Smooth muscle cell (in vitro differentiated cells): ENCODE measurements at regions not wholly inside any gene's neighbourhood (a gene's known extent, or its start where the extent isn't known, plus 50 kb on each side); places are given as distances from the start of the nearest gene placed in this dataset.

Experiments
- DNase-seq: peaks from one replicate; lab custom pipeline; 2025; ENCODE audit not compliant: unreplicated experiment; lab: John Stamatoyannopoulos, UW
- H2AFZ ChIP-seq: fragments of 200-600 bp; sonication (generic); 2 replicates; pipeline ENCODE4 v1.6.0; 2016; ENCODE audit warnings: antibody characterized with exemption, low read depth, mild to moderate bottlenecking
- H3F3A ChIP-seq: fragments of 200-600 bp; sonication (generic); 2 replicates; pipeline ENCODE4 v1.6.0; 2017; ENCODE audit warnings: antibody characterized with exemption, low read depth
- H3K27ac ChIP-seq: fragments of 200-600 bp; sonication (generic); 2 replicates; pipeline ENCODE4 v1.5.1; 2016; ENCODE audit warnings: low read depth, mild to moderate bottlenecking
- H3K27me3 ChIP-seq: fragments of 200-600 bp; sonication (generic); 2 replicates; pipeline ENCODE4 v1.6.1; 2016; ENCODE audit warnings: low read depth, mild to moderate bottlenecking
- H3K36me3 ChIP-seq: fragments of 200-600 bp; sonication (generic); 2 replicates; pipeline ENCODE4 v1.5.1; 2016; ENCODE audit warnings: low read depth
- H3K4me1 ChIP-seq: fragments of 200-600 bp; sonication (generic); 2 replicates; pipeline ENCODE4 v1.5.1; 2016; ENCODE audit warnings: low read depth
- H3K4me2 ChIP-seq: fragments of 200-600 bp; sonication (generic); 2 replicates; pipeline ENCODE4 v1.6.0; 2016; ENCODE audit warnings: mild to moderate bottlenecking
- H3K4me3 ChIP-seq: fragments of 200-600 bp; sonication (generic); 2 replicates; pipeline ENCODE4 v1.5.1; 2016; ENCODE audit warnings: mild to moderate bottlenecking
- H3K79me2 ChIP-seq: fragments of 200-600 bp; sonication (generic); 2 replicates; pipeline ENCODE4 v1.6.0; 2016; ENCODE audit warnings: low read depth, mild to moderate bottlenecking
- H3K9ac ChIP-seq: fragments of 200-600 bp; sonication (generic); 2 replicates; pipeline ENCODE4 v1.6.0; 2016; ENCODE audit warnings: low read depth
- H3K9me3 ChIP-seq: fragments of 200-600 bp; sonication (generic); replicated peaks from 2 replicates; pipeline ENCODE4 v1.5.1; 2016; ENCODE audit warnings: low read depth
- H4K20me1 ChIP-seq: fragments of 200-600 bp; sonication (generic); 2 replicates; pipeline ENCODE4 v1.6.0; 2016; ENCODE audit warnings: low read depth
- CTCF ChIP-seq: fragments of 200-600 bp; sonication (generic); IDR thresholded peaks from 2 replicates; pipeline ENCODE4 v1.5.1; 2017; ENCODE audit warnings: borderline replicate concordance, mild to moderate bottlenecking, antibody characterized with exemption; ENCODE audit not compliant: insufficient read depth, poor library complexity, severe bottlenecking
- WGBS: methylation state at CpG from one replicate; pipeline ENCODE4 v1.1.7; 2016; ENCODE audit warnings: low lambda C conversion rate; 5-methylcytosine and 5-hydroxymethylcytosine counted together

GRCh38 chr9:18059447-18059846, 414.5 kb upstream of the ADAMTSL1 start:
- no peaks in the 10 kb centered on the region for H3F3A ChIP-seq
- peaks cover 31% of the 10 kb centered on the region for H3K27me3 ChIP-seq
- no peaks in the 10 kb centered on the region for H3K4me1 ChIP-seq
- no peaks in the 10 kb centered on the region for H4K20me1 ChIP-seq
- H3K4me3 ChIP-seq = no peak overlapping the region
- no peak overlapping the region for H2AFZ ChIP-seq
- no peaks in the 10 kb centered on the region for H3K9me3 ChIP-seq
- H3K79me2 ChIP-seq = no peaks in the 10 kb centered on the region
- 90% methylated on average over 1 of the region's 1 CpG for WGBS
- TF ChIP-seq CTCF = no peak
- DNase-seq = no peak
- H3K9ac ChIP-seq = no peak overlapping the region
- no peak overlapping the region for H3K4me2 ChIP-seq
- no peak overlapping the region for H3K27ac ChIP-seq
- H3K36me3 ChIP-seq = no peaks in the 10 kb centered on the region

- Histone ChIP-seq H3K9ac (no peak overlapping the region), H2AFZ (no peak overlapping the region), H3K27me3 (peaks cover 38% of the 10 kb centered on the region), H4K20me1 (no peaks in the 10 kb centered on the region), H3K27ac (no peak overlapping the region), H3K79me2 (no peaks in the 10 kb centered on the region), H3K36me3 (no peaks in the 10 kb centered on the region), H3F3A (no peaks in the 10 kb centered on the region), H3K4me3 (no peak overlapping the region), H3K9me3 (no peaks in the 10 kb centered on the region), H3K4me2 (no peak overlapping the region), H3K4me1 (no peaks in the 10 kb centered on the region)
- peak; percentile 37 for TF ChIP-seq CTCF
- no peak for DNase-seq
- WGBS = 52% methylated on average over 3 of the region's 3 CpGs
Measured at GRCh38 chr9:18060269-18060934, 413.6 kb upstream of the ADAMTSL1 start.

GRCh38 chr9:18061332-18061731, 412.6 kb upstream of the ADAMTSL1 start:
- Histone ChIP-seq H3K9me3 (no peaks in the 10 kb centered on the region), H3K36me3 (no peaks in the 10 kb centered on the region), H2AFZ (no peak overlapping the region), H3K27me3 (peaks cover 39% of the 10 kb centered on the region), H3F3A (no peaks in the 10 kb centered on the region), H3K27ac (no peak overlapping the region), H3K4me3 (no peak overlapping the region), H3K79me2 (no peaks in the 10 kb centered on the region), H4K20me1 (no peaks in the 10 kb centered on the region), H3K4me1 (no peaks in the 10 kb centered on the region), H3K4me2 (no peak overlapping the region), H3K9ac (no peak overlapping the region)
- no peak for DNase-seq
- no peak for TF ChIP-seq CTCF

- H3K4me3 ChIP-seq = no peak overlapping the region
- no peaks in the 10 kb centered on the region for H3F3A ChIP-seq
- TF ChIP-seq CTCF = no peak
- WGBS = 91% methylated on average over 2 of the region's 2 CpGs
- peaks cover 33% of the 10 kb centered on the region for H3K27me3 ChIP-seq
- H3K9me3 ChIP-seq = no peaks in the 10 kb centered on the region
- H2AFZ ChIP-seq = no peak overlapping the region
- H3K4me2 ChIP-seq = no peak overlapping the region
- no peaks in the 10 kb centered on the region for H3K36me3 ChIP-seq
- H3K4me1 ChIP-seq = no peaks in the 10 kb centered on the region
- H4K20me1 ChIP-seq = no peaks in the 10 kb centered on the region
- H3K79me2 ChIP-seq = no peaks in the 10 kb centered on the region
- H3K27ac ChIP-seq = no peak overlapping the region
- H3K9ac ChIP-seq = no peak overlapping the region
- DNase-seq = no peak
Measured at GRCh38 chr9:18061856-18062255, 412.1 kb upstream of the ADAMTSL1 start.
